ENCODE measurements at regions not wholly inside any gene's neighbourhood (a gene's known extent, or its start where the extent isn't known, plus 50 kb on each side); places are given as distances from the start of the nearest gene placed in this dataset.

DNA sequence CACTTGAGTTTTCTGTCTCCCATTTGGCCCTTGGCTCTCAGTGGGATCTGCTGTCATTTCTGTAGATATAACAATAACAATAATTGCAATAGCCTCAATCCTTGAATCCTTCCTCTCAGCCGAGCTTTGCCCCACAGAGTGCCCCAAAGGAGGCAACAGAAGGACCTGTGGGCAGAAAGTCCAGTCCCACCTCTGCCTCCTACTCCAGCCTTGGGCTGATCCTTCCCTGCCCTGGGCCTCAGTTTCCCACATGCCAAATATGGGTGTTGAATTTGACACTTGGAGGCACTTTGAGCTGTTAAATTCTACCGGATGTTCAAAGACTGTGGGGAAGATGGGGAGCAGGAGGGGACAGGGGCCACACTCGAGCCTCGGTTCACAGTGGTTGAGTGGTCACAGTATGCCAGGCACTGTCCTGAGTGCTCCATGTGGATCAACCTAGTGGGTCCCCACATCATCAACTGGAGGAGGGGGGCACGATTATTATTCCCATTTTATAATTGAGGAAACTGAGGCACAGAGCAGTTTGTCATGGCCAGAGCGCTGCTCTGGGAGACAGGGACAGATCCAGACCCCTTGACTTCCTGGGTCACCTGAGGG lies 307.1 kb downstream of the MATN1 start:
- H2AFZ ChIP-seq (ENCODE audit: low read depth, low read length, poor library complexity, severe bottlenecking), result no peak overlapping the region
- no peaks in the 10 kb centered on the region for H3K79me2 ChIP-seq (ENCODE audit: insufficient read depth, low read length)
- H3K9me2 ChIP-seq (ENCODE audit: insufficient read depth), result no peaks in the 10 kb centered on the region
- no peaks in the 10 kb centered on the region for H3K27me3 ChIP-seq (ENCODE audit: insufficient read depth, low read length)
- ChIA-PET CTCF (interaction anchor here (1.6 kb wide), 1 partner anchor 36 kb away, joined by 6 read pairs; no protein-coding TSS in a partner anchor), RAD21 (ENCODE audit: low non-redundant PET in 1 of 2, low total read pairs in 2 of 2, uncharacterized antibody in 2 of 2, unreplicated experiment in 2 of 2) (no interaction called here), POLR2A (no interaction called here)
- peaks cover 0 to 8% of the 10 kb centered on the region in 2 experiments; a peak in 1 of 4 replicates for H3K4me1 ChIP-seq (ENCODE audit: control insufficient read depth in 1 of 2, insufficient read depth in 2 of 2, low read length in 2 of 2)
- no peak overlapping the region for H3K9ac ChIP-seq (ENCODE audit: low read length)
- no peaks in the 10 kb centered on the region for H4K20me1 ChIP-seq (ENCODE audit: insufficient read depth)
- ATAC-seq (no peak), DNase-seq (ENCODE audit: low read depth, low spot score) (no peak)
- TF ChIP-seq, protein P1, sequence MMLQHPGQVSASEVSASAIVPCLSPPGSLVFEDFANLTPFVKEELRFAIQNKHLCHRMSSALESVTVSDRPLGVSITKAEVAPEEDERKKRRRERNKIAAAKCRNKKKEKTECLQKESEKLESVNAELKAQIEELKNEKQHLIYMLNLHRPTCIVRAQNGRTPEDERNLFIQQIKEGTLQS (IDR thresholded peaks at IDR 0.05), result no peak
- TF ChIP-seq SP1 (IDR thresholded peaks at IDR 0.05; ENCODE audit: low read depth) (no peak), CBX3 (IDR thresholded peaks at IDR 0.05; ENCODE audit: low read depth) (no peak), POLR2AphosphoS5 (IDR thresholded peaks at IDR 0.05; ENCODE audit: low read depth, low read length) (no peak), EZH2phosphoT487 (IDR thresholded peaks at IDR 0.05; ENCODE audit: borderline replicate concordance) (no peak)
- TF ChIP-seq, protein P2, sequence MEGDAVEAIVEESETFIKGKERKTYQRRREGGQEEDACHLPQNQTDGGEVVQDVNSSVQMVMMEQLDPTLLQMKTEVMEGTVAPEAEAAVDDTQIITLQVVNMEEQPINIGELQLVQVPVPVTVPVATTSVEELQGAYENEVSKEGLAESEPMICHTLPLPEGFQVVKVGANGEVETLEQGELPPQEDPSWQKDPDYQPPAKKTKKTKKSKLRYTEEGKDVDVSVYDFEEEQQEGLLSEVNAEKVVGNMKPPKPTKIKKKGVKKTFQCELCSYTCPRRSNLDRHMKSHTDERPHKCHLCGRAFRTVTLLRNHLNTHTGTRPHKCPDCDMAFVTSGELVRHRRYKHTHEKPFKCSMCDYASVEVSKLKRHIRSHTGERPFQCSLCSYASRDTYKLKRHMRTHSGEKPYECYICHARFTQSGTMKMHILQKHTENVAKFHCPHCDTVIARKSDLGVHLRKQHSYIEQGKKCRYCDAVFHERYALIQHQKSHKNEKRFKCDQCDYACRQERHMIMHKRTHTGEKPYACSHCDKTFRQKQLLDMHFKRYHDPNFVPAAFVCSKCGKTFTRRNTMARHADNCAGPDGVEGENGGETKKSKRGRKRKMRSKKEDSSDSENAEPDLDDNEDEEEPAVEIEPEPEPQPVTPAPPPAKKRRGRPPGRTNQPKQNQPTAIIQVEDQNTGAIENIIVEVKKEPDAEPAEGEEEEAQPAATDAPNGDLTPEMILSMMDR (IDR thresholded peaks at IDR 0.05 in 2 of 3, conservative IDR thresholded peaks at IDR 0.05 in 1 of 3; ENCODE audit: borderline replicate concordance in 1 of 3, insufficient read depth in 1 of 3, low read depth in 2 of 3, low read length in 2 of 3), result no peak
- TF ChIP-seq, protein P3, sequence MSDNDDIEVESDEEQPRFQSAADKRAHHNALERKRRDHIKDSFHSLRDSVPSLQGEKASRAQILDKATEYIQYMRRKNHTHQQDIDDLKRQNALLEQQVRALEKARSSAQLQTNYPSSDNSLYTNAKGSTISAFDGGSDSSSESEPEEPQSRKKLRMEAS (IDR thresholded peaks at IDR 0.05), result no peak
- TF ChIP-seq, protein P4, sequence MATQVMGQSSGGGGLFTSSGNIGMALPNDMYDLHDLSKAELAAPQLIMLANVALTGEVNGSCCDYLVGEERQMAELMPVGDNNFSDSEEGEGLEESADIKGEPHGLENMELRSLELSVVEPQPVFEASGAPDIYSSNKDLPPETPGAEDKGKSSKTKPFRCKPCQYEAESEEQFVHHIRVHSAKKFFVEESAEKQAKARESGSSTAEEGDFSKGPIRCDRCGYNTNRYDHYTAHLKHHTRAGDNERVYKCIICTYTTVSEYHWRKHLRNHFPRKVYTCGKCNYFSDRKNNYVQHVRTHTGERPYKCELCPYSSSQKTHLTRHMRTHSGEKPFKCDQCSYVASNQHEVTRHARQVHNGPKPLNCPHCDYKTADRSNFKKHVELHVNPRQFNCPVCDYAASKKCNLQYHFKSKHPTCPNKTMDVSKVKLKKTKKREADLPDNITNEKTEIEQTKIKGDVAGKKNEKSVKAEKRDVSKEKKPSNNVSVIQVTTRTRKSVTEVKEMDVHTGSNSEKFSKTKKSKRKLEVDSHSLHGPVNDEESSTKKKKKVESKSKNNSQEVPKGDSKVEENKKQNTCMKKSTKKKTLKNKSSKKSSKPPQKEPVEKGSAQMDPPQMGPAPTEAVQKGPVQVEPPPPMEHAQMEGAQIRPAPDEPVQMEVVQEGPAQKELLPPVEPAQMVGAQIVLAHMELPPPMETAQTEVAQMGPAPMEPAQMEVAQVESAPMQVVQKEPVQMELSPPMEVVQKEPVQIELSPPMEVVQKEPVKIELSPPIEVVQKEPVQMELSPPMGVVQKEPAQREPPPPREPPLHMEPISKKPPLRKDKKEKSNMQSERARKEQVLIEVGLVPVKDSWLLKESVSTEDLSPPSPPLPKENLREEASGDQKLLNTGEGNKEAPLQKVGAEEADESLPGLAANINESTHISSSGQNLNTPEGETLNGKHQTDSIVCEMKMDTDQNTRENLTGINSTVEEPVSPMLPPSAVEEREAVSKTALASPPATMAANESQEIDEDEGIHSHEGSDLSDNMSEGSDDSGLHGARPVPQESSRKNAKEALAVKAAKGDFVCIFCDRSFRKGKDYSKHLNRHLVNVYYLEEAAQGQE (IDR thresholded peaks at IDR 0.05; ENCODE audit: low read depth), result no peak
- H3K36me3 ChIP-seq (ENCODE audit: control insufficient read depth in 1 of 2, insufficient read depth in 2 of 2, low read length in 2 of 2), result no peaks in the 10 kb centered on the region
- no TSS peak for BruUV-seq (replicated peaks)
- intact Hi-C loops (cut with micrococcal nuclease), result no loop called here
- H3K9me3 ChIP-seq (ENCODE audit: control insufficient read depth in 1 of 2, insufficient read depth in 1 of 2, low read depth in 1 of 2, low read length in 2 of 2), result no peaks in the 10 kb centered on the region
- no peak overlapping the region for H3K4me3 ChIP-seq (replicated peaks in 1 of 2; ENCODE audit: low read depth in 1 of 2, low read length in 2 of 2)
- no peak overlapping the region for H3K27ac ChIP-seq (ENCODE audit: low read depth, low read length)
- no peak overlapping the region for H3K4me2 ChIP-seq (ENCODE audit: low read length)

Measured in HCT116 (cell line).